Daoy (cell line): ENCODE measurements at regions not wholly inside any gene's neighbourhood (a gene's known extent, or its start where the extent isn't known, plus 50 kb on each side); places are given as distances from the start of the nearest gene placed in this dataset.

Experiments used
- DNase-seq: peaks from one replicate; pipeline ENCODE4 v3.0.0-alpha.2; 2015; ENCODE audit warnings: low read depth

DNA sequence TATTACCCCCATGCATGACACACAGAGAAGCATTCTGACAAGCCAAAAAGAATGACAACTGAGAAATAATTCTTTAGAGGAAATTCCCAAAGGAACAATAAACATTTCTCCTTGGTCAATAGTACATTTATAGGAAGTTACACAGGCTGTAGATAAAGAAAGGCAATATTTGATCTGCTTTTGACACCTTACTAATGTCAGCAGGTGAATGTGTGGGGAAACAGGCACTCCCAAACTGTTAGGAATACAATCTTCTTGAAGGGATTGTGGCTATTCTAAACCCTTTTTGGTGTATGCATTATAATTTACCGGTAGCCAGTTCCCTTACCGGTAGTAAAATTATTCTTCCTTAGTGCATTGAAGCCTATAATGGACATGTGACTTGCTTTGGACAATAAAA lies 116.1 kb upstream of the FTMT start:
- no peak for DNase-seq

- DNase-seq, result no peak
Measured at GRCh38 chr5:121737120-121737519, 114.6 kb upstream of the FTMT start.

DNA sequence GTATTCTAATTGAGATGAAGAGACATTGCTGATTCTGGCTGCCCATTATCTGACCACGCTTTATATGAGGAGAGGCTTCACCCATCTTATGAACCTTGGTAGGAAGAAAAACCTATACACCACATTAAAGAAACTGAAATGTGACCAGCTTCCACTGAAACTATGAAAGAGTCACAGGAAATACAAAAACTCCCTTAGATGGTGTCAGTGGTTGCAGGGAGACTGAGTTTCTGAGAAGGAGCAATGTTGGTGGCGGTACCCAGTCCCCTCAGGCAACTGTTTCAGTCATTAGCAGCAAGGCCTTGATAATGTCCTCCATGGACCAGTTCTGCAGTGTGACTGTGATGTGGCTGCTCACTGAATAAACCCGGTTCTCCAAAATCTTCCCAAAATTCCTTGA lies 110.5 kb upstream of the FTMT start:
- no peak for DNase-seq

DNA sequence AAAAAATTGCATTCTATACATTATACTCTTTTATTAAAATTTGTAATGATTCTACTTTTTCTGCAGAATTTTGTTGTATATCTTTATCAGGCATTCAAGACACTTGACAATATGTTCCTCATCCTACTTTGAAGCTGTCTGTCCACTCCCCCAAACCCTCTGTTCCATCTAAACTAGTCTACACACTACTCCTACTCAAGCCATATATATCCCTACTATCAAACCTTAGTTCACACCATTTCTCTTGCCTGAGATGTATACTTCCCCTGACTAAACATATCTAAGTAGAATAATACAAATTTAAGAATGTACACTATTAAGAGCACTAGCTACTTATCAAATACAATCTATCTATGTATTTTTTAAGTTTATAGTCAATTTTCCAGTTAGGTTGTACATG lies 107.1 kb upstream of the FTMT start:
- no peak for DNase-seq

DNA sequence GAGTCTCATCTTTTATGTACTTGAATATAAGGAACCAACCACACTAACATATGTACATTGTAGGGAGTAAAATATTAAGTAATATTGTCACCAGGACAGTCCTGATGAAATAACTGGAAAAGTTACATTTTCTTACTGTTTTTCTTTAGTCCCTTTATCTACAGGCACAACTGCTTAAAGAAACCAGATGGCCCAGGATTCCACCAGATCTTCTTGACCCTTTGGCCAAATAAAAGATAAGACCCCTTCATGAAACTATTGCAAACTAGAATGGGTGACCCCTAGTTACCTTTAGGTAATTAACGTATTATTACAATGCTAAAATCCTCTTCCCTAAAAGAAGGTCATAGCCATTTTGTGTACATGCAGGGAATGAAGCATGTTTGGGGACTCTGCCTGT lies 106.3 kb upstream of the FTMT start:
- DNase-seq, result no peak

GRCh38 chr5:121746763-121747162 lies 104.9 kb upstream of the FTMT start:
- no peak for DNase-seq

- DNase-seq, result no peak
Measured at GRCh38 chr5:121748686-121749085, 103.0 kb upstream of the FTMT start.

GRCh38 chr5:121752149-121752548 lies 99.5 kb upstream of the FTMT start:
- no peak for DNase-seq

DNA sequence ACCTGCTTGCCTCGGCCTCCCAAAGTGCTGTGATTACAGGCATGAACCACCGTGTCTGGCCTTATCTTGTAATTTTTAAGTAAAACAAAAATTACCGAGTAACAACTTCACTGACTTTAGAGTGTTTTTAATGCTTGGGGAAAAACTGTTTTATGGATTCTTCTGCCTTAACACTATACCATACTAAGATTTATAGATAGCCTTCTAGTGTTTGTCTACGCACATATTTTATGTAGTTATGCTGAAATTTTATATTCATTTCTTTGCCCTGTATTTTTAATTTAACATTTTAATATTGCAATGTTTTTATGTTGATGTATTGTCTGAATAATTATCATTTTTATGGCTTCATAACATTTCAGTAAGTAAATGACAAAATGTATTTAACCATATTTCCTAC lies 96.4 kb upstream of the FTMT start:
- no peak for DNase-seq

DNA sequence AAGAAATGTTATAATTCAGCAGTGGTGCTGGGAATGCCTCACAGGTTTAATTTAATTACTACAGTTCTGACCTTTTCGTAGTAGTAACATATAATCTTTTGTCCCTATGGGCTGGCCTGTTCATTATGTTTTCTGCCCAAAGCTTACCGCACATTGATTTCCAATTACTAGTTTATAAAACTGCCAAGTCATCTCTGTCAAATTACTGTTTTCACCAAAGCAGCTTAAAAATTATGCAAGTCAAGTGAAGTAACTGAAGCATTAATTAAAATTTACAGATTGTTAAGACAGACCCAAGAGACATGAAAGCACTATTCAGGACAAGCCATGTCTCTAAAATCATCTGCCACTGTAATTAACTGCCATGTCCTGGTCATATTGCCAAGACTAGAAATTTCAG lies 93.9 kb upstream of the FTMT start:
- no peak for DNase-seq

DNA sequence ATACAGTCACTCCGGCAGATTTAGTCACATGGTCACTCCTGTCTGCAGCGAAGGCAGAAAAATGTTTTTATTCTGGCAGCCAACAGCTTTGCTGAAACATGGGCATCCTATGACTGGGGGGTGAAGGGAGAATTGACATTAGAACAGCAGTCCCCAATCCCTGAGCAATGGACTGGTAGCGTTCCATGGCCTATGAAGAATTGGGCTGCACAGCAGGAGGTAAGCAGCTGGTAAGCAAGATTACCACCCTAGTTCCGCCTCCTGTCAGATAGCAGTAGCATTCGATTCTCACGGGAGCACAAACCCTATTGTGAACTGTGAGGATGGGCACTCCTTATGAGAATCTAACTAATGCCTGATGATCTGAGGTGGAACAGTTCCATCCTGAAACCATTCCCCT lies 93.1 kb upstream of the FTMT start:
- DNase-seq, result no peak

DNA sequence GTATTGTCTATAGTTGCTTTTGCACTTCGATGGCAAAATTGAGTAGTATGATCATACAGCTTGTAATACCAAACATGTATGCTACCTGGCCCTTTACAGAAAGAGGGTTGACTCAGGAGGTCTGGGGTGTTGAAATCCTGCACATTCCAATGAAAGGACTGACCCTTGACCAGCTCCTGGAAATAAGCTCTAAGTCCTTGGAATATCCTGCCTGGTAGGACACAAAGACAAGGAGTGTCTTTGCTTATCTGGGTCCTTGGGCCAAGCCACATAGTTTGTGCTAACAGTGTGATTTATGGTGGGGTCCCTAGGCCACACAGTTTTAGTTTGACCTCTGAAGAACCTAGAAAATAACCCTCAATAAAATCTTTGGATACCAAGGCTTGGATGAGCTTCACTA lies 89.3 kb upstream of the FTMT start:
- DNase-seq, result no peak

DNA sequence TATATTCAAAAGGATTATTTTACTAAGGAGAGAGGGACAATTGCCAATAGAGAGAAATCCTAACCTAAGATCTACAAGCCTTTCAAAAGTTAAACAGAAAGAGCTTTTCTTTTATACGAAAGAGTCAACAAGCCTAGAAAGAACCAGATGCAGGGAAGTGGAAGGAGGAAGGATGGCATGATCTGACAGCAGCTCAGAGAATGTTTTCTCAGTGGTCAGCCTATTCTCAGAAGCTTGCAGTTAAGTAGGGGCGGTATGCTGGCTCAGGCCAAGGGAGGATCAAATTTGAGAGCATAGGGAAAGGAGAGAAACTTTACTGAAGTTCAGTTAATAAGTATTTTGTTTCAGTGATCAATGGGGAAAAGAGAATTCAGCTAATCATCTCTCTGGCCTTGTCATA lies 88.0 kb upstream of the FTMT start:
- no peak for DNase-seq

GRCh38 chr5:121780406-121780805 lies 71.3 kb upstream of the FTMT start:
- no peak for DNase-seq

DNA sequence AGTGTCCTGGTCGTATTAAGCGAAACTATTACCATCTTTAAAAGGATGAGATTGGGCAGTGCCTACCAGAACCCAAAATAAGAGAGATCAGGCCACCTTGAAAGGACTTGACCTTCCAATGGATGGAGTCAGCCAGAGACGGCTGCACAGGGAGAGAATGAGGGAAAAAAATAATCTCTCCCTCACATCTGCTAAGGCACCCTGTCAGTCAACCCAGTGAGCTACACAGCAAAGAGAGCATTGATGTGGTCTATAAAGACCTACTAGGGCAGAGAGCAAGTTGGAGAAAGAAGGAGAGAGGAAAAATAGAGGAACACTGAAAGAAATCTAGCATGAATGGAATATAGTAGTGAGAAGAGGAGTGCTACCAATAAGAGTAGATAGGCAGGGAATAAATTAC lies 68.0 kb upstream of the FTMT start:
- no peak for DNase-seq

DNA sequence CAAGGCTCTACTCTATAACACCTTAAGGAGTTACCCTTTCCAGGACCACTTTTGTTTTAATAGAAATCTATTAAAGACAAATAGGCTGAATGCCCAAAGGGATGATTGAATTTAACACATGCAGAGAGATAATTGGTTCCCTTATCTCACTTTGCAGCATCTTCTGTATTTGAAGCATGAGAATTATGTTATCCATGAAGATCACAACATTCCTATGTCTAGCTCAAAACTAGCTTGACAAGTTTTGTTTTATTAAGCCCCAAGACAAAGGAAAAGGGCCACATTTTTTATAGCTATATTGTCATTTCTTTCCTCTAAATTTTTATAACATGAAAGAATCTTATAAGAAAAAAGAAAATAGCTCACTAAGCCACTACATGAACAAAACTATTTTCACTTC lies 57.9 kb upstream of the FTMT start:
- DNase-seq, result no peak

GRCh38 chr5:121795511-121795910 lies 56.2 kb upstream of the FTMT start:
- no peak for DNase-seq

DNA sequence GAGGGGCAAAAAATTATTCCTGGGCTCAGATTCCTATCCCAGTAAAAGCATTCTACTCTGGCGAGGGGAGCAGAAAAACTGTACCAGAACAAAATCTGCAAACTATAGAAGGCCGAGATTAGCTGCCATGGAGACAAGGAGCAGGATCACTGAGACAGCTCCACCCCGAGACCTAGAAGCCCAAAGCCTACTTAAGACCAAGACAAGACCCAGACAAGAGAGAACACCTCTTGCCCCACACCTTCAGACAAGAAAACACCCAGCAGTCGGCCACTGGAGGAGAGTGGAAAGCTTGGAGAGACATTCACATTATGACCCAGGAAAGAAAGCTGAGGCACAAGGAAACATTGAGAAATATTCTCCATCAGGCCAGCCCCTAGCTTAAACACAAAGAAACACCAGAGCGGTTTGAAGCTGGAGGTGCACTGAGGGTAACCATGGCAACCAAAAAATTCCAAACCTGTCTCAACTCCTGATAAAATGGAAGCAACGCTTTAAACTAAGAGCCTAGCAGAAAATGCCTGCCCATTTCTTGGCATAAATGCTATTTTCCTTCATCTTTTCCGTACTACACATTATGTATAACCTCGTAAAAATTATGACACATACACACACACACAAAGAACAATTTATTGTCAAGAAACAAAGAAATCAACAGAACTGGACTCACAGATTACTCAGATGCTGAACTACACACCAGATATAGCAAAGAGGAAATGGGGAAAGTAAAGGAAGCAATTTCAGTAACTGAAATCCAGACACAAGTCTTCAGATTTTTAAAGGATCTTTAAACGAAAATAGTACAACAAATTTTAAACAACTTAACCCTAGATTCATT lies 53.8 kb upstream of the FTMT start:
- no peak for DNase-seq
